AG08396 (cell line): ENCODE measurements at regions not wholly inside any gene's neighbourhood (a gene's known extent, or its start where the extent isn't known, plus 50 kb on each side); places are given as distances from the start of the nearest gene placed in this dataset.
"Not testable (repeated sequence)": the region's sequence is repeated elsewhere in the genome, so short reads cannot be mapped to it uniquely, and the experiment has no call there.

Experiments used
- DNase-seq: peaks from one replicate; pipeline ENCODE4 v3.0.0; 2012; ENCODE audit warnings: low spot score, mixed read lengths

GRCh38 chr7:25454020-25454419, 225.7 kb upstream of the NPVF start:
- no peak for DNase-seq

DNA sequence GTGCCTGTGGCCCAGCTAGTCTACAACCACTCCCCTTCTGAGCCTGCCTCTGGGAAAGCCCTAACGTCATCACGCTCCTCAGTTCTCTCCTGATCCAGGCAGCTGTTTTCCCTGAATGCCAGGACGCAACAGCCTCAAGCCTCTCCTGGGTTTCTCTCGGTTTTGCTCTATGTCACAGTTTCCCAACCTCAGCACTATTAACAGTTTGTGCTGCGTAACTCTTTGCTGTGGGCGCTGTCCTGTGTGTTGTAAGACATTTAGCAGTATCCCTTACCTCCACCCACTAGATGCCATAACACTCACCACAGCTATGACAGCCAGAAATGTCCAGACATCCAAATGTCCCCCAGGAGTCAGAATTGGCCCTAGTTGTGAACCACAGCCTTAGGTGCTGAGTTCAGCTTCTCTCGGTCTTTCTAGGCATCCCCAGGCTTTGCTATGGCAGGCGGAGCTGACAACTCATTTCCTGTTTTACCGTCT, 226.3 kb upstream of the NPVF start:
- no peak for DNase-seq

DNA sequence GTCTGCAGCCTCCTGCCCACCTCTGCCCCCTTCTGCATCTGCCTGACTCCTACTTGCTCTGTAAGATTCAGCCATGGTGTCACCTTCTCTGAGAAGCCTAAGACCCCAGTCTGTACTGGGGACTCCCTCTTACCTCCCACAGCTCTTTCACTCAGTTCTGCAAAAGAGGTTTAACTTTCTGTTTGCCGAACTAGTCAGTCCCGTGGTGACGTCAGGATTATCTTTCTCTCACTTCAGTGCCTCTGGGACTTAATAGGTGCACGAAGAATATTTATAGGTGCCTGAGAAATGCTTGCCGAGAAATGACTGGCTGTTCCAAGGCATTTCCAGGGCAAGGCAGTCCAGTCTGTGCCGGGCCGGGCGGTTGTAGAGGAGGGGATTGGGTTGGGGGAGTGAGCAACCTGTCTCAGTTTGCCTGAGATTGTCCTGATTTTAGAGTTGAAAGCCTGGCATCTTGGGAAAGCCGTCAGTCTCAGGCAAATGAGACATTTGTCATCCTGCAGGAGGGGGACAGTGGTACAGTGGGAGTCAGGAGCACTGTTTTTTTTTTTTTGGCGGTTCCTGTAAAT, 227.5 kb upstream of the NPVF start:
- no peak for DNase-seq

DNA sequence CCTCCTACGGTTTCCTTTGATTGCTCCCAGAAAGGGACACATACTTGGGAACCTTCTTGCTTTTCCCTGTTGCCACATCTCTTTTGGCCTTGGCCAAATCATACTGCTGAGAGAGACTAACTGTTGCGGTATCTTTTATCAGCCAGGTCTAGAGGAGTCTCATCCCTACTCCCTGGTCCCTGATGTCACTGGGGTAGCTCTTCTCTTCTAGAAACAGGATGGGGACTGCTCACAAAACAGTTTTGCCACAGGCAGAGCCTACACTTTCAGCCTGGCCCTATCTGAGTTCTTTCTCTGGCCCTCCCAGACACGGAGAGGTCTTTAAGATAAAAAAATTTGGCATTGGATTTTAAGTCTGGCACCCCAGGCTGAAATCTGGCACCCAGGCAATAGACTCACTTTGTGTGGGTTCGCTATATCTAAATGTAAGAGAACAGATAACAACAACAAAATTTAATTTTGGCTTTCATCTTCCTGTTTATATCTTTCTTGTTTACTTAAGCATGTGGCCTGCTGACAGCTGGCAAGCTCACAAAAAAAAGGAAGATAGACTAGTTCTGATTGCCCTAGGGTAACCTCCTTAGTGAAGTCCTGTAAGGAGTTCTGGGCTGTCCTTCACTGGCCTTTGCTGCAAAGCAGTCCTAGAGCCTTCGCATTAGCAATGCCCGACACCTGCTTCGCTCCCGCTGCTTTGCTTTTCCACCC, 228.3 kb upstream of the NPVF start:
- no peak for DNase-seq

DNA sequence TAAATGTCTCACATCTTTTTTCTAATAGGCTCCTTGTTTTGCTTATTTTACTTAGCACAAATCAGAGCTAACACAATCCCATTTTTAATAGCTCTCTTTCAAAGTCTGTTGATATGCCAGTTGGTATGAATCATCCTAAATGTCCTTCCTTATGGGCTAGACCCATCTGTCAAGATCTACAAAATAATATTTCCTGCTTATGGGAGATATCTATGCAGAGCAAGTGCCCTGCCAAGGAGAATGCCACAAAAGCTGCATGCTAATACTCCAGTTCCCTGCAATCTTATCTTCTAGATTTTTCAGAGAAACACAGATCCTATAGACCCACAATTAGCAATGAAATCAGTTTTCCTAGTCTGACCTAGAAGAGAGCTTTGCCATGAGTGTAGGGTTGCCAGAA, 230.8 kb upstream of the NPVF start:
- DNase-seq, result no peak

GRCh38 chr7:25460433-25460832, 232.1 kb upstream of the NPVF start:
- no peak for DNase-seq

DNA sequence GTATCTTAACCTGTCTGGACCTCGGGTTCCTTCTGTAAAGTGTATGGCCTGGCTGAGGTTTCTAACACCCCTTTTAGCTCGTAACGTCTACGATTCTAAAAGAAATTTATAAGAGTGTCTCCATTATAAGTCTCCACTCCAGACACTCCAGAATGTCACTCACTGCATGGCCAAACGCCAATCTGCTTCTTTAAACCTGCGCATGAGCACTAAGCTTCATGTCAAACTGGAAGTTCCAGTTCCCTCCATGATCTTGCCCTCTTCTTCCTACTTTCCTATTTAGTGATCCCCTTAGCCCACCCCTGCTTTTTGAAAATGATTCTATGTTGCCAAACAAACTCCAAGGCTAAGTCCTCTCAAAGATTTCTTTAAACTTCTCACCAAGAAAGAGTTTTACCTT, 241.4 kb upstream of the NPVF start:
- DNase-seq, result no peak

DNA sequence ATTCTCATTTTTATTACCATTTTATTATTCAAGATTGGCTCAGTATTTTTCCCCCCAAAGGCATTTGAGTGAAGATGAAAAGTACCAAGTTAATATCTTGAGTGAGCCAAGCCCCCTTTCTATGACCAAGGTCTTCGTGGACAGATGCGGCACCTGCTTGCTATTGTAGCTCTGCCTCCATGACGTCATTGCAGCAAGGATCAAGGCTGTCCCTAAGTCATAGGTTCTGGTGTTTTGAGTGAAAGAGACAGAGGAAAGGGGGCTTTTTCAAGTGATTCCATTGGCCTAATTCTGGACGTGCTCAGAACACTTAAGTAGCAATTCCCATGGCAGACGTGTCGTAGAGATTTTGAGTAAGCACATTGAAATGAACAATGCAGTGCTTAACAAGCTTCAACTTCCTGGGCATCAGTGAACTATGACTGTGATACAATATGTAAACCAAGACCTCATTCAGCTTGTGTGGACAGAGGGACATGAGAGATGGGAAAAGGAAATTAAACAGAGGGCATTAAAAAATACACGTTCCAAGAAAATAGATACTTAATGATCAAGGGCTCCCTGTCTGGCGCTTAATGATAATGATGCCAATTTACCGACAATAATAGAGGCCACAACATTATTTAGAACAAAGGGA, 248.7 kb upstream of the NPVF start:
- DNase-seq, result no peak

- DNase-seq, result not testable (repeated sequence)
These were observed 249.9 kb upstream of the NPVF start for GRCh38 chr7:25478221-25478620.

DNA sequence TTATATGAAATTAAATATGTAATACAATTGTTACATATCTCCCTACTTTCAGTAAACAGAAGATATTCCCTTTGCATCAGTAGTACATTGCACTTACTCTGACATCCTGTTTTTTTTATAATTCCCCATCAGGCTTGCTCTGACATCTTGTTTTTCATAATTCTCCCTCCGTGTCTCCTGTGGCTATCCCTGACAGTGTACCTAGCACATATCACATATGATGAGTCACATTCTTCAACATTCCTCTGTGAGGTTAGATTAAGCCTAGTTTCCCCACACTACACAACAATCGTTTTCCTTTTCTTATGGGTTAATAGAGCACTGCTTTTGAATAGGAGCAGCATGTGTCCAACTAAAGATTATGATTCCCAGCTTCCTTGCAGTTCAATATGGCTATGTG, 250.6 kb upstream of the NPVF start:
- no peak for DNase-seq

DNA sequence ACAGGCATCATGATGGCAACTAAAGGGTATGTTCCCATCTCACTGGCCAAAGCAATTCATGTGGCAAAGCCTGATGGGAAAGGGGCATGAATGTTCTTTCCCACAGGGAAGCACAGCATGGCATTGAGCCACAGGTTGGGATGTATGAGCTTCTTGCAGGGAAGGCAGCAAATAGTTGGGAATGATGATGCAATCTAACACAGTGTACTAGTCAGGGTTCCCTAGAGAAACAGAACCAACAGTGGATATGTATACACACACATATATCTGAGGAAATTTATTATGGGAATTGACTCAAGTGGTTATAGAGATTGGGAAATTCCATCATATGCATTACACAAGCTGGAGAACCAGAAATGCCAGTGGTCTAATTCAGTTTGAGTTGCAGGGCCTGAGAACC, 253.6 kb upstream of the NPVF start:
- no peak for DNase-seq

- no peak for DNase-seq
These were observed 254.3 kb upstream of the NPVF start for GRCh38 chr7:25482631-25483030.

GRCh38 chr7:25485026-25485425, 256.7 kb upstream of the NPVF start:
- DNase-seq, result no peak

GRCh38 chr7:25486656-25487055, 258.4 kb upstream of the NPVF start:
- DNase-seq, result no peak

DNA sequence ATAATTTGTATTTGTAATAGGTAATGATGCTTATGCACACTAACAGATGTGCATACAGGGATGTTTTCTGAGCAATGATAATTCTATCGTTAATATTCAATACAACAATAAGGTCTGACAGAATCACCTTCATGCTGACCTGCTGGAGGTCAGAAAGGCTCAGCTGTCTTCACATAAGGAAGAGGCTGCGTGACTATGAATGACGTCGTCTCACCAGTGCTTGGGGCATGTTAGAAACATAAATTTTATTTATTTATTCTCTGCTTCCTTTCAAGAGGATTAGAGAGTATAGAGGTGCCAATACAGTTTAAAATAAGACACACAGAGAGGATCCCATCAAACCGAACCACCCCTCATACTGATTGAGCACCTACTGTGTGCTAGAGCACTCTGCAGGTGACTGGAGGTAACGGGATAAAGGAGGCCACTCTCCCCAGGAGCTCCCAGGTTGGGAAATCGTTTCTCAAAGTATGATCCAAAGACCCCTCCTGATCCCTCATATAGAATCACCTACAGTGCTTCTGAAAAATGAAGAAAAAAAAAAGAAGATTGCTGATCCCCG, 265.6 kb upstream of the NPVF start:
- no peak for DNase-seq

DNA sequence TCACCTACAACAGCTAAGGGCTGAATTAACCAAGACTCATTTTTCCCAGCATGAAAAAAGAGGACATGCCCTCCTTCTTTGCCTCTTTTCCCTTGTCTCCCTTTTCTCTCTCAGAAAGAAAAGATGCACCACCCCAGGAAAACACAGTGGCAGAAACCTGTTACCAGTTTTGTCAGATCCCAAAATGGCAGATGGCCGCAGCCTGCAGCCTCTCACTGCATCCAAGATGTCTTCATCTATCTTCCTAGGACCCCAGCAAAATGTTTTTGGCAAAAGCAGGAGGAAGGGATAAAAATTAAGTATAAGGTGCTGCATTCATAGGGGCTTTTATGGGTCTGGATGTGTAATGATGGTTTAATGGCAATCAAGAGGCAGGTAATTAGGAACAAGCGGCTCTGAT, 266.6 kb upstream of the NPVF start:
- no peak for DNase-seq

- no peak for DNase-seq
These were observed 267.3 kb upstream of the NPVF start for GRCh38 chr7:25495342-25496250.

DNA sequence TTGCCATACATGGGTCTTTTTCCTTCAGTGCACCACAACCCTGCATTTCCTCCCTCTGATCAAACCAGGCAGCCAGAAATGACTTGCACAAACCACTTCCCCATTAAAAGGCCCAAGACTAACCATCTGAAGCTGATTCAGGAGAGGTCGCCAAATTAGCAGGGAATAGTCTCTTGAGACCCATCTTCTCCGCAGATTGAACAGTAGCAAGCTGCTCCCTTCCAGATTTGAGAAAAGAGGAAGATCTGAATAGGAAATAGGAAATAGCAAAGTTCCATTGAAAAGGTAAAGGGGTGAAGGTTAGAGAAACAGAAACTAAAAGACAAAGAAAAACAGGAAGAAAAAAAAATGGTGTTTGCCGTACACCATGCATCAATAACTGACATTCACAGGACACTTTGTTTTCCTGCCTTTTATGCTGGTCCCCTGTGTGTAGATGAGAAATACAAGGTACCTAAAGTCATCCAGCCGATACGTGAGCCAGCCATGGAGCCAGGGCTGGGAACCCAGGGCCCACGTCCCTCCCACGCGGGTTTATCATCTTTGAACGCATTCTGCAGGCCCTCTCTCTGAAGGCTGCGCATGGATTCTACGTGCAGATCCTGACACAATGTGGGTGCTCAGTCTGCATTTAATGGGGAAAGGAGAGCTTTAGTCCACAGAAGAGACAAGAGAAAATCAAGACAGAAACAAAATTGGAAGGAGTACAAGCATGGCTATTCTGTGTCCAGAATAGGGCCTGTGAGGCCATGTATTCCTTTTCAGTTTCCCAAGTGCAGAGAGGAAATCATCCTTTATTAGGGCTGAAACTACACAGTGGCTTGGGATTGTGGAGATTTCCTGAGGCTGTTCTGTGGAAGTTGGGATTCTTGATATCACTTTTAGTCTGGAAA, 268.4 kb upstream of the NPVF start:
- DNase-seq, result no peak

- DNase-seq, result no peak
These were observed 272.2 kb upstream of the NPVF start for GRCh38 chr7:25500393-25500921.

DNA sequence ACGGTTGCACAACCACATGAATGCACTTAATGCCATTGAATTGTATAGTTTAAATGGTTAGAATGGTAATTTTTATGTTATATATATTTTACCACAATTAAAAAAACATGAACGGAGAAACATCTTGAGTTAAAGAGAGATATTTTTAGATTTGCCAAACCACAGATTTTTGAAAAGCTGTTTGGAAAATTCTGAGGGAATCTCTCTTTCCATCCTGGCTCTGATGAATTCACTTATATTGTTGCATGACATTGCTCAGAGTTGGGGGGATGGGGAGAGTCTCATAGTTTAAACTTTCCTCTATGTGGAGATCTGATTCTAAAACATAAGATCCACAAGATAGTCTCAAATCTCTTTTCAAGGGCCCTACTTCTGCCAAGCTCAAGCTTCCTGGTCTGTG, 275.0 kb upstream of the NPVF start:
- DNase-seq, result no peak
